ENCODE measurements at regions not wholly inside any gene's neighbourhood (a gene's known extent, or its start where the extent isn't known, plus 50 kb on each side); places are given as distances from the start of the nearest gene placed in this dataset.

DNA sequence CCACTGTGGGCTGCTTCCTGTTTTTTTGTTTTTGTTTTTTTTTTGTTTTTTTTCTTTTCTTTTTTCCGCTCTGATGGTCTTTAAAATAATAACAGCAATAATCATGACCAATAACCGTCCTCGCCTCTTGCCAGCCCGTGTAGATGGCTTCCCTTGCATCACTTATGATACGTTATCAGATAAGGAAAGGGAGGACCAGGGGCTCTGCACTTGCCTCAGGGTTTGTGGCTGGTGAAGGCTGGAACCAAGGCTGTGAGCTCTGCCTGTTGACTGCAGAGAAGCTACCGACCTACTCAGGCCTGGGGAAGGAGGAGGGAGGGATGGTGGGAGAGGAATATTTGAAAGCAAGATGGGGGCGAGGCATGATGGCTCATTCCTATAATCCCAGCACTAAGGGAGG is 114.0 kb upstream of the SDK2 start:
- peak; percentile 36 for DNase-seq

- no peak for DNase-seq
These were observed 115.1 kb upstream of the SDK2 start for GRCh38 chr17:73759324-73759723.

GRCh38 chr17:73759734-73760438 is 115.6 kb upstream of the SDK2 start:
- DNase-seq = no peak

DNA sequence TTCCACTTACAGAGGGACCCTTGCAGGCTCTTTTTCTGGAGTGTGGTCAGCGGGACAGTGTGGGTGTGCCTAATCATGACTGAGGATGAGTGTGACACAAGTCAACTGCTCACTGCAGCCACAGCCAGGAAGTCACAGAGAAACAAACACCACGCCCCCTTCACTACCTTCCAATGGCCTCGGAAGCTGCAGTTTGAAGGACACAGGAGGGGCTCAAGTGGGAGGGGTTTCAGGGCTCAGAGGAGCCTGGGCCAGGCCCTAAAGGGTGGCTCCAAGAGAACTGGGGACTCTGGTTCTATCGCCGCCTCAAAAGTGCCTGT is 116.2 kb upstream of the SDK2 start:
- DNase-seq = peak; percentile 27

DNA sequence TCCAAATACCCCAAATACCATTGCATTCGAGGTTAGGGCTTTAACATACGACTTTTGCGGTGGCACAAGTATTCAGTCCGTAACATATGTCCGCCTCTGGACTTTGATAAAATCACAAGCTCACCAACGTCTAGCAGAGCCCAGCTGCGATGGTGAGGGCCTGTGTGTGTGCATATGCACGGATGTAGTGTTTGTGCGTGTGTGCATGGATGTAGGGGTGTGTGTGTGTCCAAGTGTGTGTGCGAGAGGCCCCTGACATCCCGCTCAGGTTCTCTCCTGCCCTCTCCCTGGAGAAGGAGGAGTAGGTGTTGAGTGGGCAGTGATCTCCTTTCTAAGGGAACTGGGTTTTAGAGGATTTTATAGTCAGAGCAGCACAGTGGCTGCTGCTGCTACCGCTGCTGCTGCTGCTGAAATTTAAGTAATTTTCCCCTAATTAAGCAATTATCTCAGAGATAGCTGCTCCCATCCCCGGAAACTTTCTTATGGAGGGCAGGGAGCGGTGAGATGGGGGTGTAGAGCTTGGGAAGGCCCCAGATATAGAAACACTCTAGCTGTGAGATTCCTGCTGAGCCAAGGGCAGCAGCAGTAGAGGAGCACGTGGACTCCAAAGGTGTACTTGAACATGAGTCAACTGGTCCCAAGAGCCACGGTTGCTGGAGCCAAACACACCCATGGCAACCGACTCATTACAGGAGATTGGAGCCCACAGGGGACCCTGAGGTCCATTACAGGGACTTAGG is 121.7 kb upstream of the SDK2 start:
- no peak for DNase-seq

DNA sequence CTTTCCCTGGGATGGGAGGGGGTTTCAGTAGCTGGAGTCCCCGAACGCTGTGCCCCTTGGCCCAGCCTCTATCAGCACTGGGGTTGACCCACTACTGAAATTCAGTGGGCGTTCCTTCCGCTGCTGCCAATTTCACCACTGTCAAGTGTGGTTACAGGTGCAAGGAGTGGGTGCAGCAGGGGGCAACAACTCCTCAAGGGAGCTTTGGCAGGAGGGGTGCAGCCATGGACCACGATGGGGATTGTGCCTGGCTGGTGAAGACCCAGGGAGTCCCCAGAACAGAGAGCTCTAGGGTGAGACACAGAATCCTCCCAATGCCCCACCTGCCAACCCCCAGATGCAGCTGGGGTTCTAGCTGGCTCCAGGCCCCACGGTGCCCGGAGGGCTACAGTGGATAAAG is 123.5 kb upstream of the SDK2 start:
- DNase-seq = no peak

DNA sequence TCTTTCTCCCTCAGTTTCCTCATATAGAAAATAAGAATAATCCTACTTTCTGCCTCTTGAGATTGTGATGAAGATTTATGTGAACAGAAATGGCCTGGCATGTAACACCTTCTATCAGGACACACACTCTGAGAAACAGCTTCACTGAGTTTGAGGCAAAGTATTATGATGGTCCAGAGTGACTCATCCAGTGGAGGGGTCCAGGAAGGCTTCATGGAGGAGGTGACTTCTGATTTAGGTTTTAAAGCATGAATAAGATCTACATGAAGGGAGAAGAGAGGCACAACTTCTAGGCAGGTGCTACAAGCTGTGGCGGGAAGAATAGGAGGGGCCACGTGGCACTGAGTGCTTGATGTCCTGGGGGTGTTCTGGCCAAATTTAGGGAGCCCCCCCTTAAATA is 124.4 kb upstream of the SDK2 start:
- no peak for DNase-seq

GRCh38 chr17:73769479-73769878 is 125.2 kb upstream of the SDK2 start:
- DNase-seq = no peak

DNA sequence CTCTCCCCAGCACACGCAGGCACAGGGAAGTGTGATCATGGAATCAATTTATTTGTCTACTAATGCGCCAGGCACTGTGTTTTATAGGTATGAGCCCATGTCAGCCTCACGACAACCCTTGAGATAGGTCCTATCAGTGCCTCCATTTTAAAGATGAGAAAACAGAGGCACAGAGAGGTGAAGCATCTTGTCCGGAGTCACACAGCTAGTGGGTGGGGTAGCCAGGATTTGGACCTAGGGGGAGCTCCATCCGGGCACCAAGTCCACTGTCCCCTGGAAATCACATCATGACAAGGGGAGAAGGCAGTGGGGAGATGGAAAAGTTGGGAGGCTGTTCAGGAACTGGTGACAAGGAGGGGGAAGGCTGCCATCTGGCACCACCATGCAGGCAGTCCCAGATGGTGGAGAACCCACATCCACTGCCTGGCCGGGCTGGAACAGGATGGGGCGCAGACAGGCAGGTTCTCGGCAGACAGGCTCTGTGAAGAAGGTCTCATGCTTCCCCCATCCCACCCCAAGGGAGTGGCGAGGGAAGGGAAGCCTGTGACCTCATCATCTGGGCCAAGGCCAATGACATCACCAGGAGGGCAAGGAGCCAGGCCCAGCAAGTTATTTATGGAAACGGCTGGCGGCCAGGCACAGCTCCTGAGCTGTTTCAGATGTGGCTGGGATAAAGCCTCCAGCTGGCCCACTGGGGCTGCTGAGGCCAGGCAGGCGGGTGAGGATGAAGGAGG is 126.0 kb upstream of the SDK2 start:
- DNase-seq = no peak

DNA sequence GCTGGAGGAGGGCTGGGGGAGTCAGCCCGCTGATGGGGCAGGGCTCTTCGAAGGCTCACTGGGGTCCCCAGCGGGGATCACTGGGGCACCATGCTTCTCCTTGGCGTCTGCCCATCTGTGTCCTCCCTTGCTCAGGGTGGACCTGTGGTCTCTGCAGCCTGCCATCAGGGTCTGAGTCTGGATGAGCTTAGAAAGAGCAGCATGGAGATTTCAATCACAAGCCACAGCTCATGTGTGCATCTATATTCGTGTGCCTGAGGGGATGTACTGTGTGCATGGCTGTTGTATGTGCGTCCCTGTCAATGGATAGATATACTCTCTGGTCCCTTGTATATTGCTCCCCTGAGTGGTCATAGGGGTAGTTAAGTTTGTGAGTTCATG is 126.6 kb upstream of the SDK2 start:
- DNase-seq = no peak

DNA sequence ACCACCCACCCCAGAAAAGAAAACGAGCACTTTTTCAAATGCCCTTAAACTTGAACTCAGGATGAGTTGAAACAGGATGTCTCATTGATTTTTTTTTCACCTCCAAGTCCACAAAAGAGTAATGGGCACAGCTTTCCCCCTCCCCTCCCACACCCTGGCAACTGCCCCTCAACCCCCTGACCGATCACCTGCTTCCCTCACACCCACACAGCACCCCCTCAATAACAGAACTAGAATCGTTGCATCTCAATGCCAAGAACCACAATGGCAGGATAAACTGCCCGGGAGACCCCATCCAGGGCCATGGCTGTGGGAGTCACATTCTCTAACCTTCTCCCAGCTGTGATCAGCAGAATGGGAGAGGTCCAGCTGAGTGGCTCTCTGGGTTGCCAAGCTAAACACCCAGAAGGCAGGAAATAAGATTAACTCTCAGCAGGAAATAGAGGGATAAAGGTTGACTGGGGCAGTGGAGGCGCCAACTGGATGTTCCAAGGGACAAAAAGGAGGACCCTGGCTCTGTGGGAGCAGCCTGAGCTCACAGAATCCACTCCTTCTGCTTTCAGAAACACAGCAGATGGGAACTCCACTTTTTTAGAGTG is 128.0 kb upstream of the SDK2 start:
- no peak for DNase-seq

DNA sequence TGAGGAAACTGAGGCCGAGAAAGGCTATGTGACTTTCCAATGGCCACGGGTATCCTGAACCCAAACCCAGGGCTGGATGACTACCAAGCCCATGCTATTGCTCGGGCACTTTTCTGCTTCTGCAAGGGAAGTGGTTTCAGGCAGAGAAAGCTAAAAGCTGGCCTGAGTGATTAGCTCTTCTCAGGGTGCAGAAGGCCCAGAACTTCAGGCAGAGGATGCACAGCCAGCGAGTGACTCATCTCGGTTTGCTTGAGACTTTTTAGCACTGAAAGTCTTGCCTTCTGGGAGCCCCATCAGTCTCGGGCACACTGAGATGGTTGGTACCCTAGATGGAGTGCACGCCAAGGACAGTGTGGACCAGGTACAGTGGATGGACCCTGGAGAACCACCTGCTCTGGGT is 129.5 kb upstream of the SDK2 start:
- DNase-seq = no peak

DNA sequence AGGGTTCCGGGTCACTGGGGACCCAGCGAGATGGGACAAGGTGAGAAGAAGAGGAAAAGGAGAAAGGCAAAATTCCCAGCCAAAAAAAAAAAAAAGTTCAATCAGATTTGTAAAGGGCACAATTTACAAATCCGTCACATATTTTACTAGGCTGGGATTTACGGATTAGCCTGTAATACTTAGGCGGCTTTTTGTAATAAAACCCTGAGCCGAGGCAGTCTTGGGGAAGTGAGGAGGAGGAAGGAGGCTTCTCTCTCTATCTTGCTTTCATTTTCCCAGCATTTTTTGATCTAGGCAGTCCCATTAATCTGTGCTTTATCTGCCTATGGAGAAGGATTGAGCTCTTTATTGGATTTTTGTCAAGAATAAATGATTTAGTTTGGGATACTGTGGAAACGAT is 130.6 kb upstream of the SDK2 start:
- no peak for DNase-seq

DNA sequence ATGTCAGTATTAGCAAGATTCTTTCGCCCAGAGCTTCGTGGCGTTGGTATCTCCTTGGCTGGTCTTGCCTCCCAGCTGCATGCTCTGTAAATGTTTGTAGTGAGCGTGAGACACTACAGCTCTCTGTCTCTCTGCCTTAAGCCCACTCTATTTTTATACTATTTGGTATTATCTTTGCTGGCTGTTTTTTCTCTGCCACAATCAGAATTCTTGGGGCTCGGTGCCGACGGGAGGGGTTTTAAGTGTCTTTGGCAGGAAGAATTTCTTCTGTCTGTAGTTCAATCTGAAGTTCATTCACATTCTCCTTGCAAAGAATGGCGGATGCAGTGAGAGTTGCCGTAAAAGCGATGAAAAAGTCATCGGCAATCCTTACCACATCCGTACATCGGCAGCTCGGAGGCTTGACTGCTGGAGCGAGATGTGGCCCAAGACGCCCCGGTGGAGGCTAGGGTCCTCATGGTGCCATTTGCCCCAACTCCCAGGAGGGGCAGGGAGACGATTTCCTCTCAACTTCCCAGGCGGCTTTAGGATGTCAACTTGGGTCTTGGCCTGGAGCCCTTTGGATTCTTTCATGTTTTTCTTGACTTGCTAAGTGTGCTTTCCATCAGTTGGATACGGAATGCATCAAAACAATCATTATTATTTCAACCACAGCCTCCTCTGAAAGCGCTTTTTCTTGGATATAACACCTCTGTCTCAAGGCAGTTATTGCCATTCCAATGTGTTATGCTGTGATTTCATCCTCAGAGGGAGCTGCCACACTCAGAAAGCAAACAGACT is 132.3 kb upstream of the SDK2 start:
- no peak for DNase-seq

DNA sequence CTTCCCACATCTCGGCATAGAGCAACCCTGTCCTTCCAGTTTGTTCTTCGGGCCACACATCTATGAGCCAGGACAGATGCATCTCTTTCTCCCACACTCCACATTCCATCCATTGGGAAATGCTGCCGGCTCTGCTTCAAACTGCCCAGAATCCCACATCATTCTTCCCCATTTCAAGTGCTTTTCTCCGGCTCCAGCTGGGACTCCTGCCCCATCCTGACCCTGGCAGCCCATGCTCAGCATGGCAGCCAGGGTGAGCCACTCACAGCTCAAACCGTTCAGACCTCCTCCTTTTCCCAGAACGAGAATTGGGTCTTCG is 132.8 kb upstream of the SDK2 start:
- DNase-seq = no peak

GRCh38 chr17:73782231-73782630 is 138.0 kb upstream of the SDK2 start:
- no peak for DNase-seq

GRCh38 chr17:73782641-73783381 is 138.6 kb upstream of the SDK2 start:
- DNase-seq = no peak

DNA sequence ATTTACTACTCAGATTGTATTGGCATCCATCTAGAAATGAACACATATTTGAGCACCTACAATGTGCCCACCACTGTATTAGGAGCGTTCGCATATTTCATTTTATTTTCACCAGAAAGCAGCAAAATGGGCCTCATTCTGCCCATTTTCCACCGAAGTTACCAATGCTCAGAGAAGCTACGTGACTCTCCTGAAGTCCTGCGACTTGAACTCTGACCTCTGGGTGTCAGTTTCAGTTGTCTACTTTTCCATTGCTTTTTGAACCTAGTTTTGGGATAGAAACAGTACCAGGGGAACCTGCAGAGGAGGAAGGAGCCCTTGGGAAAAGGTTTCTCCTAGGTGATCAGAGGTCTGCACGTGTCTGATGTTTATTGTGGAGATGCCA is 139.1 kb upstream of the SDK2 start:
- no peak for DNase-seq

GRCh38 chr17:73783945-73784603 is 139.8 kb upstream of the SDK2 start:
- no peak for DNase-seq

DNA sequence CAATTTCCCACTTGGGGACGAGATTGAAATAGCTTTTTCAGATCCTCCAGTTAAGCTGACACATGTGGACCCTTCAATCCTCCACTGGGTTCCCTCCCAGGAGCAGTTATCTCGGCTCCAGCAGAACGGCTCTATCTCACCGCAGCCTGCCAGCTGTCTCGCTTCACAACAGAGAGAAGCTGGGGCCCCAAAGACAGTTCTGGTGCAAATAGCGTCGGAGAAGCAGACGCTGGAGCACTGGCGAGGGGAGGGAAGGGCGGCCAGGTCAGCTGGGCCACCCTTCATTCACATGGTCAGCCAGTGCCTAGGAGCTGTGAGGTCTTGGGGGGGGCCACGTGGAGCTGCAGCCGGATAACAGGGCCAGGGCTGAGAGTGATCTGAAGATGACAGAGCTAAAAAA is 141.3 kb upstream of the SDK2 start:
- DNase-seq = peak; percentile 28

GRCh38 chr17:73785958-73786743 is 141.9 kb upstream of the SDK2 start:
- DNase-seq = no peak
